Mononuclear cell (primary cell): ENCODE measurements at regions not wholly inside any gene's neighbourhood (a gene's known extent, or its start where the extent isn't known, plus 50 kb on each side); places are given as distances from the start of the nearest gene placed in this dataset.
"Not testable (repeated sequence)": the region's sequence is repeated elsewhere in the genome, so short reads cannot be mapped to it uniquely, and the experiment has no call there.

Experiments
- H3K27me3 ChIP-seq: 2 replicates; pipeline ENCODE4 v1.6.0; 2011; ENCODE audit warnings: low read length, control low read depth; ENCODE audit not compliant: insufficient read depth
- H3K4me1 ChIP-seq: 2 replicates; pipeline ENCODE4 v1.5.1; 2011; ENCODE audit warnings: mild to moderate bottlenecking, low read length, control low read depth; ENCODE audit not compliant: insufficient read depth
- H3K4me3 ChIP-seq: 2 replicates; pipeline ENCODE4 v1.5.1; 2011; ENCODE audit warnings: mild to moderate bottlenecking, low read length, moderate library complexity
- H3K9me3 ChIP-seq: 2 replicates; pipeline ENCODE4 v1.5.1; 2011; ENCODE audit warnings: low read depth, mild to moderate bottlenecking, control low read depth, low read length

DNA sequence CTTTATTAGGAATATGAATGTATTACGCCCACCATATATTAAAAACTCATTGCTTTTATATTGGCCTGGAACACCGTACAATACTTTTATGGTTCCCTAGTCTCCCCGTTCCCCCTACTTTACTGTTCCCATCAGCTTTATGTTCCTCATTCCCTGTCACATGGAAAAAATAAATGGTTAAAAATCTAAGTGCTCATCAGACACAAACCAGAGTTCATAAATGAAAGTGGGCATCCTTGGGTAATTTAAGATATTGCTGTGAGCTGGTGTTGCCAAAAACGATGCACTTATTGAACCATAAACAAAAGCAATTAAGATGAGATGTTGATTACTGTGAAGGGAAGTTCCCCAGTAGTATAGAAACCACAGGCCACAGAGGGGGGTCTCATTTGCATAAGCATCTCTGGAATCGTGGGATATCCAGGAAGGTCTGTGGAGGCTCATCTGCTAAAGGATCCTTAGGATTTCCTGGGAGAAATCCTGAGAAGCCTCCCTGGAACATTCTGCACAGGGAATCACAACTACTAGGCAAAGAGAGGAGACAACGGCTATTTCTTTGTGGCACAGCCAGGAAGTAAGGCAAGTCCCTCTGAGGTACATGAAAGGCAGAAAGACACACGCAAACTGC lies 591.4 kb upstream of the CDH11 start:
- Histone ChIP-seq H3K4me3 (no peak overlapping the region), H3K27me3 (no peaks in the 10 kb centered on the region), H3K4me1 (no peaks in the 10 kb centered on the region), H3K9me3 (no peaks in the 10 kb centered on the region)

- no peak overlapping the region for H3K4me3 ChIP-seq
- no peaks in the 10 kb centered on the region for H3K27me3 ChIP-seq
- H3K4me1 ChIP-seq, result no peaks in the 10 kb centered on the region
- no peaks in the 10 kb centered on the region for H3K9me3 ChIP-seq
These were observed 588.2 kb upstream of the CDH11 start for GRCh38 chr16:65710107-65710506.

GRCh38 chr16:65704866-65705265 lies 583.0 kb upstream of the CDH11 start:
- Histone ChIP-seq H3K4me3 (no peak overlapping the region), H3K4me1 (no peaks in the 10 kb centered on the region), H3K9me3 (no peaks in the 10 kb centered on the region), H3K27me3 (no peaks in the 10 kb centered on the region)

DNA sequence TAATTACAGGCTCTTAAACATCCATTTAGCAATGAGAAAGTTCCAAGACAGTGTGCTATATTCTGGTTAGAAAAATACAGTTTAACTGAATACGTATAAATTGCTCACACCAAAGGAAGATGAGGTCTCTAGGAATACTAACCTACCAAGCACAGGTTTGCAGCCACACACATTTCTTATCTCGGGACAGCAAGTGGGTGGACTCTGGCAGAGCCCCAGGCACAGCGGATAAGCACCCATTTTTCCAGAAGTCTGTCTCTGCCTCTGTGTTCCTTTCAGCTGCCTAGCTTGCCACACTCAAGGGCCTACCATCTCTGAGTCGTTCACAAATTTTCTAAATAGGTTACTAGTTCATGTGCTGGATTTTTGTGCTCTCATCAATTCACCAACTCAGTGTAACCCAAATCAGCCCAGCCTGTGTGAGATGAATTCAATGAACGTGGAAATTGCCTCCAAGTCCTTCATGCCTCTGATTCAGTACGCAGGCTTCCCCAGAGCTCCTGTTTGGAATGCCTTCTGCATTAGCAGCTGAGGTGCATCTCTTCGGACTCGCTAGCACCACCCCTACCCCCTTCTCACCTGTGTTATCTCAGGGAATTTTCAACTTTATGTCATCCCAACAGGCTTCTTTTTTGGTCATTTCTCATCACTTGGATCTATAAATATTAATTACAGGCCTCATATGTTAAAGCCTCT lies 581.0 kb upstream of the CDH11 start:
- Histone ChIP-seq H3K4me1 (no peaks in the 10 kb centered on the region), H3K9me3 (no peaks in the 10 kb centered on the region), H3K27me3 (no peaks in the 10 kb centered on the region), H3K4me3 (no peak overlapping the region)

- Histone ChIP-seq H3K27me3 (no peaks in the 10 kb centered on the region), H3K4me3 (no peak overlapping the region), H3K4me1 (no peaks in the 10 kb centered on the region), H3K9me3 (no peaks in the 10 kb centered on the region)
These were observed 578.7 kb upstream of the CDH11 start for GRCh38 chr16:65700596-65700995.

DNA sequence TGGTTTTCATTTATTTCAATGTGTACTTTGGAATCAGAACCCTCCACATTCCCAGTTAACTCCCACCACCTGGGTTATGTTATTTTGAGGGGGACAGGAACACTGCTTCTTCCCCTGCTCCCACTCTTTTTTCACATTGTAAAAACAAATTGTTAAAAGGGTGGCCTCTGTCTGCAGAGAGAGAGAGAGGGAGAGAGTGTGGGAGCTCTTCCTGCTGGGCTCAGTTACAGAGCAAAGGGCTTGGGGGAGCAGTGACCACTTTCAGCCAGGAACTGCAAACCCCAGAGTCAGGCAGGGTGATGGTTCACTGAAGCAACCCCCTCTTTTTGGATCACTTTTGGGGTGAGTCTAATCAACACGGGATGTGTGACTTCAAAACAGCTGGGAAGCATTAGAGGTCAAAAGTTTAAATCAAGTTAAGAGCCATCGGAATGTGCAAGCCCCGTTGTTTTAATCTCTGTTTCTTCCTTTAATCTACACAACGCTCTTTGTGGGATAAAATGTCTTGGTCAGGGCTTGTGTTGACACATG lies 577.0 kb upstream of the CDH11 start:
- Histone ChIP-seq H3K4me3 (no peak overlapping the region), H3K4me1 (no peaks in the 10 kb centered on the region), H3K27me3 (no peaks in the 10 kb centered on the region), H3K9me3 (no peaks in the 10 kb centered on the region)

DNA sequence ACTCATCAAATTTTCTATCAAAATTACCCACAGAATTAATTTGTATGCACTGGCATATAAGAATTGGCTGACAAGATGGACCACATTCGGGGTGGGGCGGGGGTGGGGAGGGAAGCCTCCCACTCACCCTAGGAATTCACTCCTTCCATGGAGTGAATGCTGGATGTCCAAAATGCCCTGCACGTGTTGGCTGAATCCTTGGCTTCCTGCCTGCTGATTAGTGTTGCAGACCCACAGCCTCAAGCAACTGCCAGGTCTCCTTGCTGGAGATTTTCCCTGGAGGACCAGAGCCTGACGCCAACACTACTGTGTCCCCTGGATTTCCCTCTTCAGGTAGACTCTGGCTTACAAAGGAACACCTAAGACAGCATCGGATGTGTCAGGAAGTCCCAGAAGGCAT lies 575.7 kb upstream of the CDH11 start:
- Histone ChIP-seq H3K27me3 (no peaks in the 10 kb centered on the region), H3K9me3 (no peaks in the 10 kb centered on the region), H3K4me1 (no peaks in the 10 kb centered on the region), H3K4me3 (no peak overlapping the region)

DNA sequence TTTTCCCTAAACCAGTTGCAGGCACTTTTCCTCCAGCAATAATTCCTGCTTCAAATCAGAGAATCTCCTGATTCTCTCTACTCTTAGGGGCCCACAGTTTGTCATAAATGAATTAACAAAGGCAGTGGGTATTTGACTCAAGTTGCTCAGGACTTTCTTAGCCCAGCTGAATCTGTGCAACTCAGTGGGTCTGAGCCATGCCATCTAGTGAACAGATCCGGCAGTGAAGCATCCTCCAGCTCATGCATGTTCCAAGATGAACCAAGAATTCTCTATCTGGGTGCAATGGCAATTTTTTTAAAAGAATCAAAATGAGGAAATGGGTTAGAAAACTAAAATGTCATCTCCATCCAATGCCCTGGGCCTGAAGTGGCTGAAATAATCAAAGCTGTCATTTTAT lies 575.2 kb upstream of the CDH11 start:
- no peaks in the 10 kb centered on the region for H3K27me3 ChIP-seq
- H3K9me3 ChIP-seq, result no peaks in the 10 kb centered on the region
- no peaks in the 10 kb centered on the region for H3K4me1 ChIP-seq
- no peak overlapping the region for H3K4me3 ChIP-seq

GRCh38 chr16:65691846-65692245 lies 570.0 kb upstream of the CDH11 start:
- H3K27me3 ChIP-seq, H3K4me1 ChIP-seq, H3K9me3 ChIP-seq, H3K4me3 ChIP-seq: not testable (repeated sequence)

DNA sequence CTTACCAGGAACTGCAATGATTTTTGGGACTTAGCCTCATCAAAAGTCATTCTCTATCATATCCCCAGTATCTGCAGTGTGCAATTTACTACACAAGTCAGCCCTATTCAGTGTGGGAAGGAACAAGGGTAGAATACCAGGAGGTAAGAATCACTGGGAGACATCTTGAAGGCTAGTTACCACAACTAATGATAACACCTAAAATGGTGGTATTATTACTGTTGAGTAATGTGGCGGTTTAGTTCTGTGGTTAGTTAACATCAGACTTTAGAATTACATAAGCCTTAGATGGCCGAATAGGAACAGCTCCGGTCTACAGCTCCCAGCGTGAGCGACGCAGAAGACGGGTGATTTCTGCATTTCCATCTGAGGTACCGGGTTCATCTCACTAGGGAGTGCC lies 567.9 kb upstream of the CDH11 start:
- no peak overlapping the region for H3K4me3 ChIP-seq
- no peaks in the 10 kb centered on the region for H3K27me3 ChIP-seq
- peaks cover 9% of the 10 kb centered on the region for H3K4me1 ChIP-seq
- no peaks in the 10 kb centered on the region for H3K9me3 ChIP-seq

- Histone ChIP-seq H3K27me3 (no peaks in the 10 kb centered on the region), H3K4me1 (peaks cover 9% of the 10 kb centered on the region), H3K4me3 (no peak overlapping the region), H3K9me3 (peaks cover 5% of the 10 kb centered on the region)
These were observed 566.4 kb upstream of the CDH11 start for GRCh38 chr16:65688301-65688700.

GRCh38 chr16:65684230-65684629 lies 562.4 kb upstream of the CDH11 start:
- no peak overlapping the region for H3K4me3 ChIP-seq
- H3K4me1 ChIP-seq, result peaks cover 9% of the 10 kb centered on the region
- H3K9me3 ChIP-seq, result peaks cover 5% of the 10 kb centered on the region
- H3K27me3 ChIP-seq, result no peaks in the 10 kb centered on the region

DNA sequence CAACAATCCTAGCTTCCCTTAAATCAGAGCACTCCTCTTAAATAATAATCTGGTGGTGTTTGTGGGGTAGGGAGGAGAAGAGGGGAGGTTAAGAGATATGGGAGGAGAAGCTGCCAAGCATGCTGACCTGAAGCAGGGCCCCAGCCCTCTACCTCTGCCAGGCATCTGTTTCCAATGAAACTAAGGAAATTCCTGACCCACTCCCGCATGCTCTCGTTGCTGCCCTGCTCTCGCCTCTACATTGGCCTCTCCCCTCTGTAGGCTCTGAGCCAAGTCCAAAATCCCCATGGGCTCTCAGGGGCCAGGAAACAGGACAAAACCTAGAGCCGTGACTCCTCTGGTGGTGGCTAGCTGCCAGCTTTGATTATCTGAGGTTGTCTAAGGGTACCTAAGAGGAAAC lies 559.5 kb upstream of the CDH11 start:
- Histone ChIP-seq H3K9me3 (peaks cover 5% of the 10 kb centered on the region), H3K27me3 (no peaks in the 10 kb centered on the region), H3K4me1 (no peaks in the 10 kb centered on the region), H3K4me3 (no peak overlapping the region)

- H3K4me1 ChIP-seq, result no peaks in the 10 kb centered on the region
- no peaks in the 10 kb centered on the region for H3K27me3 ChIP-seq
- peaks cover 5% of the 10 kb centered on the region for H3K9me3 ChIP-seq
- no peak overlapping the region for H3K4me3 ChIP-seq
These were observed 557.9 kb upstream of the CDH11 start for GRCh38 chr16:65679785-65680184.

DNA sequence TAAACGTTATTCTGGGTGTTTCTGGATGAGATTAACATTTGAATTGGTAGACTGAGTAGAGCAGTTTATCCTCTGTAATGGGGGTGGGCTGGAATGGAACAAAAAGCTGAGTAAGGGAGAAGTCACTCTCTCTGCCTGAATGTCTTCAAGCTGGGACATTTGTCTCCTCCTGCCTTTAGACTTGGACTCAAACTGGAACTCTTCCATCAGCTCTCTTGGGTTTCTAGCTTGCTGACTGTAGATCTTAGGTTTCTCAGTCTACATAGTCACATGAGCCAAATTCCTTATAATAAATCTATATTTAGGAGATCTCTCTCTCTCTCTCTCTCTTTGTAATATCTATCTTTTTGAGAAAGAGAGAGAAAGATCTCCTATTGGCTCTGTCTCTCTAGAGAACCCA lies 553.3 kb upstream of the CDH11 start:
- Histone ChIP-seq H3K4me1 (no peaks in the 10 kb centered on the region), H3K27me3 (no peaks in the 10 kb centered on the region), H3K9me3 (no peaks in the 10 kb centered on the region), H3K4me3 (no peak overlapping the region)

DNA sequence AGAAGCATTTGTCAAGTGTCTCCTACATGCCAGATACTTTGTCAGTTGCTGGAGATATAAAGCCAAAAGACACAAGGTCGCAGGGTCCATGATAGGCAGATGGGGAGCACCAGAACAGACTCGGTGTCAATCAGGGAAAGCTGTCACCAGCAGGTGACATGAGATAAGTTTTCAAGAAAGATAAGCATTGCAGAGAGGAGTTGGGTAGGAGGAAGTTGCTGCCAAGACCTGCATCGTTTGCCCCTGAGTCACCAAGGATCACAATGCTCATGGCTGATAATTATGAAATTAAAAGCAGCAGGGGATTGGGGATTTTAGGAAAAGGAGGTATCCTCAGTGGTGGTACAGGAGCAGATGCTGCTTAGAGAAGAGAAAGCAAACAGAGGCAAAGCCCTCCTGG lies 551.1 kb upstream of the CDH11 start:
- H3K4me1 ChIP-seq, result no peaks in the 10 kb centered on the region

More for the DNA sequence above, 551.1 kb upstream of the CDH11 start:
- Histone ChIP-seq H3K27me3 (no peaks in the 10 kb centered on the region), H3K4me3 (no peak overlapping the region), H3K9me3 (no peaks in the 10 kb centered on the region)
